ENCODE measurements at regions not wholly inside any gene's neighbourhood (a gene's known extent, or its start where the extent isn't known, plus 50 kb on each side); places are given as distances from the start of the nearest gene placed in this dataset.

DNA sequence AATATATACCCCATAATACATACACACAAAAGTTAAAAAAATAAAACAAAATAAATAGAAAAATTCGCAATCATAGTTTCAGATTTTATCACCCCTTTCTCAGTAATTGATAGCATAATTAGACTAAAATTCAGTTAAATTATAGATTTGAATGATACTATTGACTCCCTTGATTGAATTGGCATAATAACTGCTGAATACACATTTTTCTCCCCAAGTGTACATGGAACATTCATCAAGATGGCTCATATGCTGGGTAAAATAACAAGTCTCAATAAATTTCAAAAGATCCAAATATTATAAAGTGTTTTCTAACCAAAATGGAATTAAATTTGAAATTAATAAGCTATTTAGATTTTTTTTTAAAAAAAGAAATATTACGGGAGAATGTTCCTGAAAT is 616.1 kb downstream of the MAFB start:
- intact Hi-C loops (cut with DNase I; ENCODE audit: low total_unique reads), result no loop called here
- DNase-seq, result no peak
- Histone ChIP-seq H3K9me3 (peaks cover 0 to 22% (median 14%) of the 10 kb centered on the region in 4 donors), H3K4me3 (no peak overlapping the region), H3K27ac (no peak overlapping the region), H3K36me3 (no peaks in the 10 kb centered on the region), H3K27me3 (no peaks in the 10 kb centered on the region), H3K4me1 (no peaks in the 10 kb centered on the region)
- TF ChIP-seq, protein P1, sequence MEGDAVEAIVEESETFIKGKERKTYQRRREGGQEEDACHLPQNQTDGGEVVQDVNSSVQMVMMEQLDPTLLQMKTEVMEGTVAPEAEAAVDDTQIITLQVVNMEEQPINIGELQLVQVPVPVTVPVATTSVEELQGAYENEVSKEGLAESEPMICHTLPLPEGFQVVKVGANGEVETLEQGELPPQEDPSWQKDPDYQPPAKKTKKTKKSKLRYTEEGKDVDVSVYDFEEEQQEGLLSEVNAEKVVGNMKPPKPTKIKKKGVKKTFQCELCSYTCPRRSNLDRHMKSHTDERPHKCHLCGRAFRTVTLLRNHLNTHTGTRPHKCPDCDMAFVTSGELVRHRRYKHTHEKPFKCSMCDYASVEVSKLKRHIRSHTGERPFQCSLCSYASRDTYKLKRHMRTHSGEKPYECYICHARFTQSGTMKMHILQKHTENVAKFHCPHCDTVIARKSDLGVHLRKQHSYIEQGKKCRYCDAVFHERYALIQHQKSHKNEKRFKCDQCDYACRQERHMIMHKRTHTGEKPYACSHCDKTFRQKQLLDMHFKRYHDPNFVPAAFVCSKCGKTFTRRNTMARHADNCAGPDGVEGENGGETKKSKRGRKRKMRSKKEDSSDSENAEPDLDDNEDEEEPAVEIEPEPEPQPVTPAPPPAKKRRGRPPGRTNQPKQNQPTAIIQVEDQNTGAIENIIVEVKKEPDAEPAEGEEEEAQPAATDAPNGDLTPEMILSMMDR (IDR thresholded peaks at IDR 0.05), result no peak
- TF ChIP-seq POLR2A (IDR thresholded peaks at IDR 0.05) (no peak), EP300 (IDR thresholded peaks at IDR 0.05) (no peak), POLR2AphosphoS5 (IDR thresholded peaks at IDR 0.05) (no peak)
- 88 to 97% (median 94%) methylated on average over 2 of the region's 2 CpGs for WGBS, 5 donors

DNA sequence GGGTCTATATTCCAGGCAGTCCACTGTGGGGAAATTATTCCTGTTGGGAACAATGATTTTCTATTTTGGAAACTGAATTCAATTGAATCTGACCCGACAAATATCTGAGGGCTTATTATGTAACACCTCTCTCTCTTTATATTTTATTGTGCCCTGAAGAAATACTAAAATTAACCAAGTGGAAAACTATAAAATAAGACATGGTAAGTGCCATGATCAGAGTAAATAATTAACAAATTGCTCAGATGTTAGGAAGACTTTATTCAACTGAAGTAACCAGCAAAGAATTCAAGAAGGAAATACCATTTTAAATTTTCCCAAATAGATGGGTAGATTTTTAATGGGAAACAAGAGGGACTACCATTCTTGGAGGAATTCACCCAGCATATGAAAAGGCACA is 632.9 kb downstream of the MAFB start:
- Histone ChIP-seq H3K27me3 (no peaks in the 10 kb centered on the region), H3K36me3 (no peaks in the 10 kb centered on the region), H3K9me3 (peaks cover 0 to 6% (median 4%) of the 10 kb centered on the region in 4 donors), H3K4me3 (no peak overlapping the region), H3K4me1 (no peaks in the 10 kb centered on the region), H3K27ac (no peak overlapping the region)
- WGBS, 5 donors, result 75 to 93% (median 89%) methylated on average over 1 of the region's 1 CpG
- TF ChIP-seq, protein P1 (IDR thresholded peaks at IDR 0.05), result no peak
- TF ChIP-seq EP300 (IDR thresholded peaks at IDR 0.05) (no peak), POLR2A (IDR thresholded peaks at IDR 0.05) (no peak), POLR2AphosphoS5 (IDR thresholded peaks at IDR 0.05) (no peak)
- no peak for DNase-seq
- intact Hi-C loops (cut with DNase I; ENCODE audit: low total_unique reads), result no loop called here

- DNase-seq, result no peak
- H3K4me1 ChIP-seq, result no peaks in the 10 kb centered on the region
- H3K4me3 ChIP-seq, result no peak overlapping the region
- TF ChIP-seq EP300 (IDR thresholded peaks at IDR 0.05) (no peak), POLR2AphosphoS5 (IDR thresholded peaks at IDR 0.05) (no peak)
- H3K27ac ChIP-seq, result no peak overlapping the region
- H3K27me3 ChIP-seq, result no peaks in the 10 kb centered on the region
- intact Hi-C loops (cut with DNase I; ENCODE audit: low total_unique reads), result no loop called here
- H3K36me3 ChIP-seq, result no peaks in the 10 kb centered on the region
- peaks cover 0 to 1% (median under 1%) of the 10 kb centered on the region in 4 donors for H3K9me3 ChIP-seq
Measured at GRCh38 chr20:40055711-40056110, 633.3 kb downstream of the MAFB start.

GRCh38 chr20:40054311-40054710 is 634.7 kb downstream of the MAFB start:
- H3K27me3 ChIP-seq, result no peaks in the 10 kb centered on the region
- WGBS, 5 donors, result 61 to 81% (median 72%) methylated on average over 4 of the region's 4 CpGs
- intact Hi-C loops (cut with DNase I; ENCODE audit: low total_unique reads), result no loop called here
- no peak overlapping the region for H3K4me3 ChIP-seq
- H3K9me3 ChIP-seq, result no peaks in the 10 kb centered on the region
- H3K36me3 ChIP-seq, result no peaks in the 10 kb centered on the region
- DNase-seq, result no peak
- H3K4me1 ChIP-seq, result no peaks in the 10 kb centered on the region
- TF ChIP-seq POLR2A (IDR thresholded peaks at IDR 0.05), result no peak
- TF ChIP-seq, protein P1 (IDR thresholded peaks at IDR 0.05), result no peak
- TF ChIP-seq POLR2AphosphoS5 (IDR thresholded peaks at IDR 0.05), result no peak
- TF ChIP-seq EP300 (IDR thresholded peaks at IDR 0.05), result no peak
- H3K27ac ChIP-seq, result no peak overlapping the region

DNA sequence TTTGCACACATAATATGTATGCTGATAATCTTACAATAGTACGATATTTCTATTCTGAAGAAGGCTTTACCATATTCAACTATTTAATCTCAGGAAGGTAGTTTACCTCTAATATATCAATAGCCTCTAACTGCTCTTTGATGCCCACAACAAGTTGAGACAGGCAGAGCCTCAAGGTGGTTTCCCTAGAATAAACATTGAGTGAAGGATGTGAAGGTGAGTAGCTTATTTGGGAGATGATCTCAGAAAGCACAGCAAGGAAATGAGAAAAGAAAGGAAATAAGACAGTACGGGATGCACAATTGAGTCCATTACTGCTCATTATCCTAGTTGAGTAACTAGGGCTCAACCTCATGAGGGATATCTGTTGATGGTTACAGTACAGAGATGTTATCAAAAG is 638.4 kb downstream of the MAFB start:
- intact Hi-C loops (cut with DNase I; ENCODE audit: low total_unique reads), result no loop called here

More for the DNA sequence above, 638.4 kb downstream of the MAFB start:
- no peak for DNase-seq
- TF ChIP-seq POLR2A (IDR thresholded peaks at IDR 0.05) (no peak), POLR2AphosphoS5 (IDR thresholded peaks at IDR 0.05) (no peak), EP300 (IDR thresholded peaks at IDR 0.05) (no peak)
- TF ChIP-seq, protein P1 (IDR thresholded peaks at IDR 0.05), result no peak
- WGBS, 5 donors, result 87 to 93% (median 92%) methylated on average over 2 of the region's 2 CpGs
- Histone ChIP-seq H3K4me1 (no peaks in the 10 kb centered on the region), H3K4me3 (no peak overlapping the region), H3K27me3 (no peaks in the 10 kb centered on the region), H3K9me3 (no peaks in the 10 kb centered on the region), H3K27ac (no peak overlapping the region), H3K36me3 (no peaks in the 10 kb centered on the region)

Data from stomach (tissue), 8 donors.